ENCODE measurements at regions not wholly inside any gene's neighbourhood (a gene's known extent, or its start where the extent isn't known, plus 50 kb on each side); places are given as distances from the start of the nearest gene placed in this dataset.
"Not testable (repeated sequence)": the region's sequence is repeated elsewhere in the genome, so short reads cannot be mapped to it uniquely, and the experiment has no call there.

GRCh38 chr11:48750081-48750480, 233.6 kb downstream of the TRIM51G start:
- BruUV-seq (replicated peaks); H3K79me2 ChIP-seq (ENCODE audit: low read depth); H2AFZ ChIP-seq; intact Hi-C loops (cut with micrococcal nuclease; ENCODE audit: unreplicated experiment); H3K36me3 ChIP-seq (ENCODE audit: low read depth); H3K9me3 ChIP-seq (ENCODE audit: insufficient read depth, low read depth); H3K27ac ChIP-seq; H3F3A ChIP-seq (ENCODE audit: insufficient read depth, low read depth); H3K4me3 ChIP-seq; H3K27me3 ChIP-seq (ENCODE audit: insufficient read depth, low read depth); H3K9me2 ChIP-seq (ENCODE audit: insufficient read depth); POLR2A ChIA-PET (ENCODE audit: unreplicated experiment); H3K4me1 ChIP-seq (replicated peaks; ENCODE audit: insufficient read depth); CTCF ChIA-PET; H4K20me1 ChIP-seq (ENCODE audit: insufficient read depth): not testable (repeated sequence)
- H3K4me2 ChIP-seq = peak overlapping the region; percentile 56
- DNase-seq = peak in 1 of 2 experiments; percentile 10

Measured in PC-9 (cell line).